ENCODE measurements at regions not wholly inside any gene's neighbourhood (a gene's known extent, or its start where the extent isn't known, plus 50 kb on each side); places are given as distances from the start of the nearest gene placed in this dataset.

- 85 to 88% (median 86%) methylated on average over 13 of the region's 13 CpGs for WGBS, 3 donors
These were observed 189.4 kb downstream of the IRX2 start for GRCh38 chr5:2562036-2562435.

GRCh38 chr5:2560435-2560834 lies 191.0 kb downstream of the IRX2 start:
- no peak for DNase-seq
- no peak for ATAC-seq
- intact Hi-C loops (cut with DNase I) = no loop called here
- H3K9me3 ChIP-seq = no peaks in the 10 kb centered on the region
- H3K27me3 ChIP-seq (ENCODE audit: insufficient read depth in 3 of 3, low read length in 2 of 3) = peaks cover 0 to 1% (median 0%) of the 10 kb centered on the region in 3 donors
- no peaks in the 10 kb centered on the region for H3K4me1 ChIP-seq
- TF ChIP-seq CTCF (IDR thresholded peaks at IDR 0.05) = no peak
- no peak overlapping the region for H3K4me3 ChIP-seq
- WGBS, 3 donors = 87 to 92% (median 90%) methylated on average over 5 of the region's 5 CpGs
- no peak overlapping the region for H3K27ac ChIP-seq
- no peaks in the 10 kb centered on the region for H3K36me3 ChIP-seq (ENCODE audit: insufficient read depth in 1 of 2, low read depth in 1 of 2)

More at GRCh38 chr5:2562036-2562435, 189.4 kb downstream of the IRX2 start:
- Histone ChIP-seq H3K36me3 (ENCODE audit: insufficient read depth in 1 of 2, low read depth in 1 of 2) (no peaks in the 10 kb centered on the region), H3K9me3 (no peaks in the 10 kb centered on the region), H3K27me3 (ENCODE audit: insufficient read depth in 3 of 3, low read length in 2 of 3) (no peaks in the 10 kb centered on the region), H3K4me3 (no peak overlapping the region), H3K27ac (no peak overlapping the region), H3K4me1 (no peaks in the 10 kb centered on the region)
- DNase-seq (no peak), ATAC-seq (no peak)
- intact Hi-C loops (cut with DNase I) = no loop called here
- no peak for TF ChIP-seq CTCF (IDR thresholded peaks at IDR 0.05)

- WGBS, 3 donors = 69 to 76% (median 72%) methylated on average over 12 of the region's 12 CpGs
- ATAC-seq = no peak
- Histone ChIP-seq H3K36me3 (ENCODE audit: insufficient read depth in 1 of 2, low read depth in 1 of 2) (no peaks in the 10 kb centered on the region), H3K27me3 (ENCODE audit: insufficient read depth in 3 of 3, low read length in 2 of 3) (peaks cover 0 to 1% (median 0%) of the 10 kb centered on the region in 3 donors), H3K27ac (no peak overlapping the region), H3K4me1 (no peaks in the 10 kb centered on the region), H3K4me3 (no peak overlapping the region), H3K9me3 (peaks cover 17% of the 10 kb centered on the region)
- TF ChIP-seq CTCF (IDR thresholded peaks at IDR 0.05) = no peak
- intact Hi-C loops (cut with DNase I) = no loop called here
- DNase-seq = no peak
These were observed 194.0 kb downstream of the IRX2 start for GRCh38 chr5:2557435-2557834.

- H3K4me1 ChIP-seq = no peaks in the 10 kb centered on the region
- H3K36me3 ChIP-seq (ENCODE audit: insufficient read depth in 1 of 2, low read depth in 1 of 2) = no peaks in the 10 kb centered on the region
- H3K27ac ChIP-seq = no peak overlapping the region
- intact Hi-C loops (cut with DNase I) = no loop called here
- DNase-seq (no peak), ATAC-seq (no peak)
- peaks cover 0 to 1% (median 0%) of the 10 kb centered on the region in 3 donors for H3K27me3 ChIP-seq (ENCODE audit: insufficient read depth in 3 of 3, low read length in 2 of 3)
- H3K9me3 ChIP-seq = peaks cover 17% of the 10 kb centered on the region
- H3K4me3 ChIP-seq = no peak overlapping the region
- whole genome bisulfite sequencing, 3 donors = 83 to 94% (median 86%) methylated on average over 10 of the region's 10 CpGs
- TF ChIP-seq CTCF (IDR thresholded peaks at IDR 0.05) = no peak
These were observed 195.0 kb downstream of the IRX2 start for GRCh38 chr5:2556375-2556966.

GRCh38 chr5:2553611-2554010 lies 197.9 kb downstream of the IRX2 start:
- no peaks in the 10 kb centered on the region for H3K36me3 ChIP-seq (ENCODE audit: insufficient read depth in 1 of 2, low read depth in 1 of 2)
- H3K27ac ChIP-seq = no peak overlapping the region
- TF ChIP-seq CTCF (IDR thresholded peaks at IDR 0.05) = no peak
- H3K4me3 ChIP-seq = no peak overlapping the region
- H3K27me3 ChIP-seq (ENCODE audit: insufficient read depth in 3 of 3, low read length in 2 of 3) = peaks cover 0 to 1% (median 0%) of the 10 kb centered on the region in 3 donors
- WGBS, 3 donors = 62 to 65% (median 64%) methylated on average over 2 of the region's 2 CpGs
- no peak for DNase-seq
- ATAC-seq = no peak
- no peaks in the 10 kb centered on the region for H3K4me1 ChIP-seq
- H3K9me3 ChIP-seq = peaks cover 17% of the 10 kb centered on the region
- intact Hi-C loops (cut with DNase I) = no loop called here
